ENCODE measurements at regions not wholly inside any gene's neighbourhood (a gene's known extent, or its start where the extent isn't known, plus 50 kb on each side); places are given as distances from the start of the nearest gene placed in this dataset.

- no peak for DNase-seq
Measured at GRCh38 chr4:92122911-92123310, 180.9 kb upstream of the GRID2 start.

DNA sequence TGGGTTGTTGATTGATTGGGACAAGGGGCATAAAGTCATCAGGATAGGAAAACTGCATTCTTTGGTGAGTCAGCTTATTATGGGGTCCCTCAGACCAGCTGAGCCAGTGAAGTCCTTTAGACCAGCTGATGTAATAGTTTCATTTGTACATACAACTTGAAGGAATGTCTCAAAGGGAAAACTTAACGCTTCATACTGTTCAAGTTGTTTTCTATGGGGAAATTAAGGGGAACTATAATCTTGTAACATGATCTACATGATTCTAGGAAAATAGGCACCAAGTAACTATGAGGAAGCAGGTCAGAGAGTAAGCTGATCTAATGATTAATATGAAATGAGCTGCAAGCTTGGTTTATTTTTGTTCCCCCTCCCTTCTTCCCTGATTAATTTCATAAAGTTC lies 175.1 kb upstream of the GRID2 start:
- no peak for DNase-seq

DNA sequence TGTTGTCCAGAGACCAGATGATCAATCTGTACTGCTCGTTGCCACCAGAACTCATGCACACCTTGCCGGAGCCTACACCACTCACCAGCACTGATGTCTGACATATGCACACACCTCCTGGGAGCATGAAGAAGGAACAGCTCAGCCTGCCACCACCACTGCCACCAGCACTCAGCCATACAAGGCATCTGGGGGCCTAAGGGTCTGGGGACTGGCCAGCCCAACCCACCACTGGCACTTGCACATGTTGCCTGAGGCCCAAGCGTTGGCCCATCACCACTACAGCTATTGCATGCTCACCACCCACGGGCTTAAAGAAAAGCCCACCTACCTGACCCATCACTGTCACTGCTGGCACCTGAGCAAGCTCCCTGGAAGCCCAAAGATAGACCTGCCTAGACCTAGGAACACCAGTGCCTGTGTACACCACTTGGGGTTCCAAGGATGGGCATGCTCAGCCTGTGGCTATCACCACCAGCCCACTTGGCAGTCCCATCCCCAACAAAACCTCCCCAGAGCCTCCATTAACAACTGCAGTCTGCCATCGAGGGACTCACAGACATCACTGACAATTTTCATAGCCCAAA lies 174.3 kb upstream of the GRID2 start:
- DNase-seq = no peak

DNA sequence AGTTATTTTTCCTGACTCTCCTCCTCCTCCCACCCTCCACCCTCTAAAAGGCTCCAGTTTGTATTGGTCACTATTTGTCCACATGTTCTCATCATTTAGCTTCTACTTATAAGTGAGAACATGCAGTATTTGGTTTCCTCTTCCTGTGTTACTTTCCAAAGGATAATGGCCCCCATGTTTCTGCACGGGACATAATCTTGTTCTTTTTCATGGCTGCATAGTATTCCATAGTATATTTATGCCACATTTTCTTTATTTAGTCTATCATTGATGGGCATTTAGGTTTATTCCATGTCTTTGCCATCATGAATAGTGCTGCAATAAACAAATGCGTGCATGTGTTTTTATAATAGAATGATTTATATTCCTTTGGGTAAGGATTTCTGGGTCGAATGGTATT lies 167.3 kb upstream of the GRID2 start:
- no peak for DNase-seq

DNA sequence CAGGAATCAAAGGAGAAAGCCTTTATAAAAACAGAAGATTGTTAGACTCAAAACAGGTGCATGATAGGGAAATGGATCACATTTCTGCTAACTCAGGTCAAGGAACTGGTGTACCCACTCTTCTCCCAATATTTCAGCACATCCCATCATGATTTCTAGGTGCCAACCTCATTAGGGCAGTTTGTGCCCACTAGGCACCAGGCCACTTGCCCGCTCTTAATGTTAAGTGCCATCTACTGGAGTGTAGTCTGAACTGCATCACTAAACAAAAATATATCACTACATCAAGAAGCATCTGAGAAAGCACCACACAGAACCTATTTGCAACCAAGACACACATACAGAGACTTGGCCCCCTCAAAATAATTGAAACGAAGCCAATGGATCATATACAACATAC lies 140.4 kb upstream of the GRID2 start:
- no peak for DNase-seq

GRCh38 chr4:92170340-92170739 lies 133.4 kb upstream of the GRID2 start:
- no peak for DNase-seq

DNA sequence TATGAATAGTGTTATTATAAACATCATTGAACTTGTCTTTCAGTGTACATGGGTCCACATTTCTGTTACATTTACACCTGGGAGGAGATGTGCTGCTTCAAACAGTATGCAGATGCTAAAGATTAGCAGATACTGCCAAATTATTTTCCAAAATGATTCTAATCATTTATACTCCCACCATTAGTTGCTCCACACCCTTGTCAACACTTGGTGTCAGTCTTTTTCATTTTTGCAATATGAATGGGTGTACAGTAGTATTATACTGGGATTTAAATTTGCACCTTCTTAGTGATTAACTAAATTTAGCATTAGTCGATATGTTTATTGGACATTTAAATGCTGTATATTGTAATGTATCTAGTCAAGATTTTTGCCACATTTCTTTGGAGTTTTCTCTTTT lies 131.6 kb upstream of the GRID2 start:
- DNase-seq = no peak

DNA sequence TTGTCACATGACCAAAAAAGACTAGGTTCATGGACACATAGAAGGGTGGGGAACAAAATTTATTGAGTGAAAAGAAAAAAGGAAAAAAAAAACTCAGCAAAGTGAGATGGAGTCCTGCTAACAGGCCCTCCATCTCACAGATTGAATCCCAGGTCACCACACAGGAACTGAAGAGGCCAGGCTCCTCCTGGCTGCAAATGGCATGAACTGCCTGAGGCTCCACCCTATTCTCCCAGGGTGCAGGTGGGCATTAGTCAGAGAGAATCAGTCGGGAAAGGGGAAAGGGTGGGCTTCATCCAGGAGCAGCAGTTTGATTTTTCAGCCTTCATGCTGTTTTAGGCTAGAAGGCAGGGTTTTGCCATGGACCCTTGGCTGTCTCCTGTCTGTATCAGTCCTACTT lies 128.5 kb upstream of the GRID2 start:
- no peak for DNase-seq

GRCh38 chr4:92182006-92182735 lies 121.6 kb upstream of the GRID2 start:
- no peak for DNase-seq

GRCh38 chr4:92182736-92183407 lies 120.9 kb upstream of the GRID2 start:
- no peak for DNase-seq

DNA sequence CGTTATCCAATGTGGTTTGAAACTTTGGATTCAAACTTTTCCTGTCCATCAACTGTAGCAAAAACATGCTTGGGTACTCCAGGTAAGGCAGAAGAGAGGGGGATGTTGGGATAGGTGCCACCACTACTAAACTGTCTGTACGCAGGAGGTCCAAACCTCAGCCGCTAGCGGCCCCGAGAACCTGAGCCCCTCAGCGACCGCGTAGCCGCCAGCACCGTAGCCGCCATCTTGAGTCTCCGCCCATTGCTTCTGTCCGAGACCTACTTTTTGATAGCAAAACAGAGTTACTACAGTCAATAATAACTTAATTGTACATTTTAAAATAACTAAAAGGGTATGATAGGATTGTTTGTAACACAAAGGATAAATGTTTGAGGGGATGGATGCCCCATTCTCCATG lies 119.9 kb upstream of the GRID2 start:
- no peak for DNase-seq

DNA sequence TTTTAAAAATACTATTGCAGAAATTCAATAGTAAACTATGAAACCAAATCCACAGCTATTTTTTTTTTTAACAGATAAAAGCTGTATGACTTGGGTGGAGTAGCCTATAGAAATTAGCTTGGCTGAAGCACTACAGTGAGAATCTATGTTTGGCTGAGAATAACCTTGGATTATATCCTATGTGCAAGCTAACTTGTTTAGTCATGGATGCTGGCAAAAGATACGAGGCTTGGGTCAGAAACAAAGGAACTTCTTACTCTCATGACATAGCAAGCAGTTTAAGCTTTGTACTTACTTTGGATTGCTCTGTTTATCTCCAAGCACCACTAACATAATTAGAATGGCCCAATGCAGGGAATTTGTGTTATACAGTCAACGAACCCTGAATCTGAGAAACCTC lies 119.2 kb upstream of the GRID2 start:
- no peak for DNase-seq

DNA sequence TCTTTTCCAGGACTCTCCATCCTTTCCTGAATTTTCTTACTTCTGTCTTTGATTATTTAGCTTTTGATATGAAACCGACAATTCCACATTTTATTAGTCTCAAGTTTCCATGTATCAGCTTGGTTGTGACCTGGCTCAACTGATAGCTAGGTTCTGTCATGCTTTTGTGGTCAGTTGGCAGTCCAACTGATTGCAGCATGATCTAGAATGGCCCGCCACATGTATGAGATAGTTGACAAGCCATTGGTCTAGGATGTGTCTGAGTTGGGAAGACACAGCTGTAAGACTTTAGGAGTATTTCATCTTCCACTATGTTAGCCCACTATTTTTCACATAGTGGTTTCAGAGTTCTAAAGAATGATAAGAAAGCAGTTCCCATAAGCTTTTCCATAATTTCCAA lies 117.5 kb upstream of the GRID2 start:
- no peak for DNase-seq

DNA sequence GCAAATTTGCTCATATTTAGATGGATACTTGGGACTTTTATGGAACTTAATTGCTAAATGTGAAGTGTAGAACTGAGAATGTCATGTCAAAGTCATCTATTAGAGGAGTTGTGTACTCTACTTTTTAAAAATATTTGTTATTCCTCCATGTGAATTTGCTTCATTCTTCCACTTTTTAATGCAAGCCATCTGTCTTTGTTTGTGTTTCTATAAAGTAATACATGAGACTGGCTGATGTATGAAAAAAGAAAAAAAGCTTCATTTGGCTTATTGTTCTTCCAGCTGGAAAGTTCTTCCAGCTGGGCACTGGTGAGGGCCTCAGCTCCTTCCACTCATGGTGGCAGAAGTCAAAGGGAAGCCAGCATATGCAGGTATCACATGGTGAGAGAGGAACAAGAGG lies 114.6 kb upstream of the GRID2 start:
- DNase-seq = no peak

DNA sequence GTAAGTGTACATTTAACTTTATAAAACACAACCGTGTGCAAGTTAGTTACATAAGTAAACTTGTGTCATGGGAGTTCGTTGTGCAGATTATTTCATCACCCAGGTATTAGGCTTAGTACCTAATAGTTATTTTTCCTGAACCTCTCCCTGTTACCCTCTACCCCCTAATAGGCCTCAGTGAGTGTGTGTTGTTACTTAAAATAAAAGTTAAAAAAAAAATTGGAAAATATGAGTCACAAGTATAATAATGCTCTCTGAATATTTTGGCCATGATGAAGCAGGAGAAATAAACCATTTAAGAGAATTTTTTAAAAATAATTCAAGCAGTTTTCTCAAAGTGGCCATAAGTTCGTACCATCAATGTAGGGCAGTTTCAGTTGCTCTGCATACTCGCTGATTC lies 105.1 kb upstream of the GRID2 start:
- no peak for DNase-seq

DNA sequence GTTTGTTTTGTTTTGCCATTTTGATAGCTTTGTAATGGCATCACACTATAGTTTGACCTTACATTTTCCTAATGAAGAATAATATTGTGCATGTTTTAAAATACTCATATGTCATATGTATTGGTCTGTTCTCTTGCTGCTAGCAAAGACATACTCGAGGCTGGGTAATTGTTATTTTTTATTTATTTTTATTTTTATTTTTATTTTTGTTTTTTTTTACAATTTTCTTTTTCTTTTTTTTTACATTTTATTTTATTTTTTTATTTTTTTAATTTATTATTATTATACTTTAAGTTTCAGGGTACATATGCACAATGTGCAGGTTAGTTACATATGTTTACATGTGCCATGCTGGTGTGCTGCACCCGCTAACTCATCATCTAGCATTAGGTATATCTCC lies 104.6 kb upstream of the GRID2 start:
- DNase-seq = no peak

- DNase-seq = no peak
Measured at GRCh38 chr4:92210906-92211305, 92.9 kb upstream of the GRID2 start.

- DNase-seq = no peak
Measured at GRCh38 chr4:92215476-92215875, 88.3 kb upstream of the GRID2 start.

DNA sequence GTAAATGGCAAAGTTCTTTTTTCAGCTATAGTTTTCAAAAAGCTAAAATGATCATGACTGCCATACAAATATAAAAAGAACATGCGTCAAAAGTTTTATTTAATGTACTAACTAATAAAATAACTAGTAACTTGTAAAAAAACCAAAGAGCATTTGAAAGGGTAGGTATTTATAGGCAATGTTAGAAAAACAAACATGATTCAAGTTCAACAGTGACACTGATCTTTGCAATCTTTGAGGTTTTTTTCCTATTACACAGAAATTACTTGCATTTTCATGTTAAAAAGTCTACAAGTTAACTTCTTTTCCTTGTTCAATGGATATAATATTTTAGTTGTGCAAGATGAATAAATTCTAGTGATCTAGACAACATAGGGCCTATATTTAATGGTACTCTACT lies 72.3 kb upstream of the GRID2 start:
- no peak for DNase-seq

- no peak for DNase-seq
Measured at GRCh38 chr4:92232566-92232965, 71.2 kb upstream of the GRID2 start.

DNA sequence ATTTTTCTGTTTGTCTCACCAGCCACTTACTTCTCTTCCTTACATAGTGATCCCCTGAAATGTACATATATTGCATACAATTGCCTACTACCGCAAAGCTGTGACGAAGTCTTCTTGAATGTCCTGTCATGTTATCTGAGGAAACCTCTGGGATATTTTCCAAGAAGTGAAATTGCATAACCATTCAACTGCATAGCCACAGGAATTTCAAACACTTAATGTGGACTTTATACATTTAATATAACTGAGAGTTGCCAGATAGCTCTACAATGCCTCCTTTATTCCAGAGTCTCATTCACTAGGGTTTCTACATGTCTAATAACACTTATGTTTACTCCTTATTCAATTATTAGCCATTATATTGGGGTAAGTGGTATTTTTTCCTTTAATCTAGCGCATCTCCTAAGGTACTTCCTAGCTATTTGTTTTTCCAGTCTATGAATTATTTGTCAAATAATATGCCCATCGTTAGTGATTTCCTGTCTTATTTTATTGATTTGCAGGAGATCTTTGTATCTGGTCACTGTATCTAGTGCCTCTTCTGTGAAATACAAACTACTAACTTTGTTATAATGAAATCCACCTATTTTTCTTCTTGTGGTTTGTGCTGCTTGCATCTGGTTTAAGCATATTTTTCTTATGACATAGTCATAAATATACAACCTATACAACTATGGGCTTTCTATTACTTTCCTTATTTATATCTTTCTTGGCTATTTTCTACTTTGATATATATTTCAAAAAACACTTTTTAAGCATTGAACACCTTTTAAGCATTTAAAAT lies 69.2 kb upstream of the GRID2 start:
- DNase-seq = no peak

GRCh38 chr4:92235731-92236130 lies 68.0 kb upstream of the GRID2 start:
- DNase-seq = no peak

DNA sequence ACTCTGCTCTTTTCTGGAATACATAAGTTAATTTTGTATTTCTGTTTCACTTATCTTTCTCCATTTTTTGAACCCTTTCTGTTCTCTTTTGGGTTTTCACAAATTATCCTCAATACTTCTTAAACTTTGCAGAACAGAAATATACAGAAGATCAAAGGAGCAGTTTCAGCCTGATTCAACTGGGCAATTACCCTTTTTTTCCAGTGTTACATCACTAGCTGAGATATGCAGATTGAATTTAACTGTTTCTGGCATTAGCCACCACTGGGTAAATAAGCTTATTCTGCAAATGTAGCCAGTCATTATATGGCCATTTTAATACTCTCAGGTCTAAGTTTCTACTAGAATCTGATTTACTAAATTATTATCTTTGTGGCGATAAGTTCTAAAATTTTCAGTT lies 66.9 kb upstream of the GRID2 start:
- no peak for DNase-seq

DNA sequence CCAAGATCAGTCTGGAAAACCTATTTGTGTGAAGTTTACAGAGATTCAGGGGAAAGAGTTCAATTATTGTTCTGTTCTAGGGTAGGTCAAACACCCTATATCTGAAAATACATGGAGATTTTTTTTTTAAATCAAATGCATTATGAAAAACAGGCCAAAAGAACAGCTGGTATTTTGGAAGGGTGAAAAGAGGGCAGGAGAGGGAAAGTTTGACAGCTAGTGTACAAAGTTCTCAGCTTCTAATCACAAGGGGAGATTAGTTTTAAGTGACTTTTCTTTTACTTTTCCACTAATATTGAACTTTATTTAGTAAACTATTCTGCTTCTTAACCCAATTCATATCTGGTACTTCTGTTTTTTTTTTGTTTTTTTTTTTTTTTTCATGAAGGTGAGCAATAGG lies 66.2 kb upstream of the GRID2 start:
- no peak for DNase-seq
